HFFc6 (cell line): ENCODE measurements at regions not wholly inside any gene's neighbourhood (a gene's known extent, or its start where the extent isn't known, plus 50 kb on each side); places are given as distances from the start of the nearest gene placed in this dataset.

Source experiments
- DNase-seq: peaks from one replicate; pipeline ENCODE4 v3.0.0-alpha.2; 2018
- H3K27ac Mint-ChIP-seq: 2 replicates; pipeline ENCODE4 v1.8.0; 2020; ENCODE audit warnings: mild to moderate bottlenecking, mixed read lengths
- H3K27me3 Mint-ChIP-seq: 2 replicates; pipeline ENCODE4 v1.8.0; 2021; ENCODE audit warnings: mild to moderate bottlenecking, moderate library complexity, mixed read lengths; ENCODE audit not compliant: insufficient read depth
- H3K36me3 Mint-ChIP-seq: 2 replicates; pipeline ENCODE4 v1.8.0; 2021; ENCODE audit warnings: low read depth, mixed read lengths
- H3K4me1 Mint-ChIP-seq: 2 replicates; pipeline ENCODE4 v1.8.0; 2020; ENCODE audit warnings: low read depth, mixed read lengths
- H3K4me3 Mint-ChIP-seq: 2 replicates; pipeline ENCODE4 v1.8.0; 2020; ENCODE audit warnings: mild to moderate bottlenecking, moderate library complexity, mixed read lengths
- H3K9me3 Mint-ChIP-seq: 2 replicates; pipeline ENCODE4 v1.8.0; 2020; ENCODE audit warnings: mild to moderate bottlenecking, mixed read lengths
- CTCF ChIP-seq: fragments of 200-600 bp; sonication (generic); IDR thresholded peaks from 2 replicates; pipeline ENCODE4 v1.5.0; 2021; ENCODE audit warnings: antibody characterized with exemption, mild to moderate bottlenecking

GRCh38 chr17:62899361-62899760, 66.7 kb upstream of the TANC2 start:
- H3K4me3 Mint-ChIP-seq, result no peak overlapping the region
- H3K9me3 Mint-ChIP-seq, result no peaks in the 10 kb centered on the region
- no peak for TF ChIP-seq CTCF

GRCh38 chr17:62898239-62898864, 67.7 kb upstream of the TANC2 start:
- peak; percentile 34 for DNase-seq
- Mint-ChIP-seq H3K27ac (peak overlapping the region; percentile 10), H3K27me3 (peaks cover 1% of the 10 kb centered on the region; the same call in 1 of the 2 replicates), H3K9me3 (no peaks in the 10 kb centered on the region), H3K4me3 (peak overlapping the region; percentile 8), H3K36me3 (no peaks in the 10 kb centered on the region), H3K4me1 (peaks cover 38% of the 10 kb centered on the region)
- TF ChIP-seq CTCF, result no peak

More at GRCh38 chr17:62899361-62899760, 66.7 kb upstream of the TANC2 start:
- Mint-ChIP-seq H3K27me3 (peaks cover 1% of the 10 kb centered on the region; the same call in 1 of the 2 replicates), H3K4me1 (peaks cover 38% of the 10 kb centered on the region), H3K36me3 (no peaks in the 10 kb centered on the region), H3K27ac (no peak overlapping the region)
- DNase-seq, result no peak

GRCh38 chr17:62897706-62898105, 68.3 kb upstream of the TANC2 start:
- Mint-ChIP-seq H3K4me1 (peaks cover 44% of the 10 kb centered on the region), H3K27me3 (peaks cover 1% of the 10 kb centered on the region; the same call in 1 of the 2 replicates), H3K9me3 (no peaks in the 10 kb centered on the region), H3K4me3 (peak overlapping the region; percentile 8), H3K27ac (peak overlapping the region; percentile 10), H3K36me3 (no peaks in the 10 kb centered on the region)
- no peak for DNase-seq
- TF ChIP-seq CTCF, result no peak

DNA sequence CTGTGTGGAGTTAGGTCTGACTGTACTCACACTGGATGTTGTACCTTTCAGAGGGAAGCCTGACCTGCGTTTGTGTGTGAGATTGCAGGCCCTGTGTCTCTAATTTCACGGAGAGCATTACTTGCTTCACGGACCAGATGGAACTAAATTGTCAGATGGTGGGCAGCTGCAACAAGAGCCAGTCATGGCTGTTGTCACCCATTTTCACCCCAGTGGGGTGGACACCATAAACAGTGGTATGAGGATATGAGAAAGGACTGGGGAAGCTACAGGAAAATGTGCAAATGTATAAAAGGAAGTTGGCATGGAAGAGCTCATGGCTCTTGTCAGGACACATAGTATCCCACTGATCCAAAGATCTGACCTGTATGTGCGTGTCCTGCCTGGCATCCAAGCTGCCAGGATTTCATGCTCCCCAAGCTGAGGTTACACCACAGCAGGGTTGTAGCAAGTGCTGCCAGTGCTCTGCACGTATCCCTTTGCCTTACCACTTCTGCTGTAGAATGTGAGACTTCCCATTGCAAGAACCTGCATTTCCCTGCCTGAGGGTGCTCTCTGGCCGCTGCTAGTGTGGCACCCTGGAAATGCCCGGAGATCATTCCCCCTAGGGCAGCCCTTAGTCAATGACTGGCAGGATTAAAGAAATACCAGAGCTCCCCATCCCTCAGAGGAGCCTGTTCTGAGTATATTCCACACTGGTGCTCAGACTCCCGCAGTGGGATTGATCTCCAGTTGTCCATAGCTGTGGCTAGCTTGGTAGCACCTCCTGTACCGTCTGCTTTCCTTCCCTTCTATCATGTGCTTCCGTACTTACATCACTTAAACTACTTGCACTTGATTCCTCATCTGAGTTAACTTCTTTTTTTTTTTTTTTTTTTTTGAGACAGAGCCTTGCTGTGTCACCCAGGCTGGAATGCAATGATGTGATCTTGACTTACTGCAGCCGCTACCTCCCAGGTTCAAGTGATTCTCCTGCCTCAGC, 70.4 kb upstream of the TANC2 start:
- Mint-ChIP-seq H3K4me3 (no peak overlapping the region; the same call in 1 of the 2 replicates), H3K27ac (peak overlapping the region; percentile 69), H3K36me3 (no peaks in the 10 kb centered on the region), H3K9me3 (no peaks in the 10 kb centered on the region), H3K27me3 (peaks cover 1% of the 10 kb centered on the region; the same call in 1 of the 2 replicates), H3K4me1 (peaks cover 61% of the 10 kb centered on the region)
- DNase-seq, result peak; percentile 35
- TF ChIP-seq CTCF, result no peak

GRCh38 chr17:62892870-62893338, 73.1 kb upstream of the TANC2 start:
- H3K36me3 Mint-ChIP-seq, result no peaks in the 10 kb centered on the region
- peaks cover 1% of the 10 kb centered on the region; the same call in 1 of the 2 replicates for H3K27me3 Mint-ChIP-seq
- peak overlapping the region; percentile 47 for H3K4me3 Mint-ChIP-seq
- peak overlapping the region; percentile 90 for H3K27ac Mint-ChIP-seq
- DNase-seq, result peak; percentile 69
- no peaks in the 10 kb centered on the region for H3K9me3 Mint-ChIP-seq
- peaks cover 62% of the 10 kb centered on the region for H3K4me1 Mint-ChIP-seq
- TF ChIP-seq CTCF, result no peak
